ENCODE measurements at regions not wholly inside any gene's neighbourhood (a gene's known extent, or its start where the extent isn't known, plus 50 kb on each side); places are given as distances from the start of the nearest gene placed in this dataset.

DNA sequence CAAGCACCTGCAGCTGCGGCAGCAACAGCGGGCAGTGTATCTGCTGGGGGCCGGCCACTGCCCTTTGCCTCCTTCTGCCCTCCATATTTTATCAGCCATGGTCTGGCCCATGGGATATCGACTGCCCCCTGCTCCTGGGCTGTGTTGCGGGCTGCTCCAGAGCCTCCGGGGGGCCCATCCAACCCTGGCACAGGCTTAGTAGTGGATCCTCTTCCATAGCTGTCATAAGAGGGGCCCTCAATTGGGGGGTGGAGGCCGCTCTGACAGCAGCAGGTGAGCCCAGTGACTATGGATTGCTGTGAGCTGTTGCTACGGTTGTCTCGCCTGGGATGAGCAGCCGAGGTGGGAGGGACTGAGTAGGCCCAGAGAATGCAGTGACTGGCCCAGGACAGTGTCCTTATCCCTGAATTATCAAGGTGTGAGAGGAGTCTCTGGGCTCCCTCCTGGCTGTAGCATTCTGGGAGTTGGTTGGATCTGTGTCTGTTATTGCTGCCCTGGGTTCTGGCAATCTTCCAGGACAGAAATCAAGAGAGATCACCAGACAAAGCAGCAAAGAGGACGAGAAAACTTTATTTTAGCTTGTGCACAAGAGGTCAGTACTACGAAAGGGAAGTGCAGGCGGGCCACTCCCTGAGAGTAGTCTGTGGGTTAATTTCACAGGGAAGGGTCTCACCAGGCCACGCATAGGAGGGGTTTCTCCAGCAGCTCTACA, 145.1 kb downstream of the ASB1 start:
- no peak overlapping the region for H3K4me3 ChIP-seq
- no peak for DNase-seq (ENCODE audit: low spot score)
- H3K27ac ChIP-seq, result no peak overlapping the region
- TF ChIP-seq, protein P1, sequence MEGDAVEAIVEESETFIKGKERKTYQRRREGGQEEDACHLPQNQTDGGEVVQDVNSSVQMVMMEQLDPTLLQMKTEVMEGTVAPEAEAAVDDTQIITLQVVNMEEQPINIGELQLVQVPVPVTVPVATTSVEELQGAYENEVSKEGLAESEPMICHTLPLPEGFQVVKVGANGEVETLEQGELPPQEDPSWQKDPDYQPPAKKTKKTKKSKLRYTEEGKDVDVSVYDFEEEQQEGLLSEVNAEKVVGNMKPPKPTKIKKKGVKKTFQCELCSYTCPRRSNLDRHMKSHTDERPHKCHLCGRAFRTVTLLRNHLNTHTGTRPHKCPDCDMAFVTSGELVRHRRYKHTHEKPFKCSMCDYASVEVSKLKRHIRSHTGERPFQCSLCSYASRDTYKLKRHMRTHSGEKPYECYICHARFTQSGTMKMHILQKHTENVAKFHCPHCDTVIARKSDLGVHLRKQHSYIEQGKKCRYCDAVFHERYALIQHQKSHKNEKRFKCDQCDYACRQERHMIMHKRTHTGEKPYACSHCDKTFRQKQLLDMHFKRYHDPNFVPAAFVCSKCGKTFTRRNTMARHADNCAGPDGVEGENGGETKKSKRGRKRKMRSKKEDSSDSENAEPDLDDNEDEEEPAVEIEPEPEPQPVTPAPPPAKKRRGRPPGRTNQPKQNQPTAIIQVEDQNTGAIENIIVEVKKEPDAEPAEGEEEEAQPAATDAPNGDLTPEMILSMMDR (IDR thresholded peaks at IDR 0.05), result no peak

- Histone ChIP-seq H3K4me3 (no peak overlapping the region), H3K27ac (no peak overlapping the region)
- TF ChIP-seq, protein P1 (IDR thresholded peaks at IDR 0.05), result no peak
- DNase-seq (ENCODE audit: low spot score), result no peak
Measured at GRCh38 chr2:238573065-238573778, 146.5 kb downstream of the ASB1 start.

DNA sequence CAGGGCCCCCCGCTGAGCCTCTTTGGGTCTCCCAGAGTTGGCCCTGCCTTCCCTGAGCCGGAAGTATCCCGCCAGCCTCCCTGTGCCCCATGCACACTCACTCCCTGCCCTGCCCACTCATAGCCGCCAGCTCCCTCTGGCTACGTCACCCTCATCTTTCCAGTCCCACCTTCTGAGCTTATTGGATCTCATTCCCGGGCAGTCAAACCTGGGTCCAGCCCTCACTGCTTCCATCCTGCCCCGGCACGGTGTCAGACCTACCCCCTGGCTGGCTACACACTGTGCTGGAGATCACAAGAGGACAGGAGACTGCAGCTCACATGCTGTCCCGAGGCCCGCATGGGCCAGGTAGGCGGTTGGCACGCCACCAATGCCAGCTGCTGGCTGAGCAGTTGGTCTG, 147.2 kb downstream of the ASB1 start:
- Histone ChIP-seq H3K4me3 (no peak overlapping the region), H3K27ac (no peak overlapping the region)
- DNase-seq (ENCODE audit: low spot score), result no peak

DNA sequence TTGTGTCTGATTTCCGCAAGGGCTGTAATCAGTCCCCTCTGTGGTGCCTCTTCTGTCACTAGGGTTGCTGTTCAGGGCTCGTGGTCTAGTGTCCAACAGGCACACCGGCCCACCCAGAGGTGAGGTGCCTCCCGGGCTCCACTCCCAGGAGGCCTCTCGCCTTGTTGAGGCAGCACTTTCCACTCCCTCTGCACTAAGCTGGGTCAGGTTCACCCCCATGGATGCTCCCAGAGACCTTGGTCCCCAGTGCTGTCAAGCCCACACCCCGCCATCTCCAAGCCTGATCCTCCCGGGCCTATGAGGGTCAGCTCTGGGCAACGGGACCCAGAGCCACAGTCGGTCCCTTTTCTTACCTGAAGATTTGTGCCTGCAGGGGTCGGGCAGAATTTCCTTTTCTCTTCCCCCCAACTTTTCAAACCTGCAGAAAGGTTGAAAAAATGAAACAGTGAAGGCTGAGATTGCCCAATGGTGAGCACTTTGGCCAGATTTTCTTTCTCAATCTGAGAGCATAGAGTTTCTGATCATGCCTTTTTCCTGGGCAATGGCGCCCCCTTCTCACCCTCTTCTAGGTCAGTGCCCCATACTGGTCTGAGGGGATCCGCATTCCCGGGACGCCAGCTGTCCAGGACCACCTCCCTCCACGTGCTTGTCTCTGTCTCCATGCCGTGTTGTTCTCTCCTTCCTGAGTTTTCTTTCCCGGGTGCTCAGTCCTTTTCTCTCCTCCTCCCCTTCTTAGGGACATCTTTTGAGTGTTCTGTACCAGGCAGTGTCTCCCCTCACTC, 148.0 kb downstream of the ASB1 start:
- Histone ChIP-seq H3K4me3 (no peak overlapping the region), H3K27ac (no peak overlapping the region)
- TF ChIP-seq, protein P1 (IDR thresholded peaks at IDR 0.05), result no peak
- DNase-seq (ENCODE audit: low spot score), result peak; percentile 69

More for the DNA sequence above, 147.2 kb downstream of the ASB1 start:
- TF ChIP-seq, protein P1 (IDR thresholded peaks at IDR 0.05), result no peak

GRCh38 chr2:238576674-238577073, 149.9 kb downstream of the ASB1 start:
- no peak for DNase-seq (ENCODE audit: low spot score)
- H3K4me3 ChIP-seq, result no peak overlapping the region
- no peak overlapping the region for H3K27ac ChIP-seq
- TF ChIP-seq, protein P1 (IDR thresholded peaks at IDR 0.05), result no peak

GRCh38 chr2:238578256-238578655, 151.5 kb downstream of the ASB1 start:
- TF ChIP-seq, protein P1 (IDR thresholded peaks at IDR 0.05), result no peak

More at GRCh38 chr2:238578256-238578655, 151.5 kb downstream of the ASB1 start:
- Histone ChIP-seq H3K27ac (no peak overlapping the region), H3K4me3 (no peak overlapping the region)
- no peak for DNase-seq (ENCODE audit: low spot score)

Data from coronary artery (tissue), 2 donors.